ENCODE measurements at regions not wholly inside any gene's neighbourhood (a gene's known extent, or its start where the extent isn't known, plus 50 kb on each side); places are given as distances from the start of the nearest gene placed in this dataset.

GRCh38 chr9:31774571-31774970 is 609.9 kb upstream of the ACO1 start:
- in situ Hi-C loops (cut with HindIII; ENCODE audit: low pct_unique_long_range_greater_than_20kb, low sequenced_read_pairs), result no loop called here
- DNase-seq (ENCODE audit: low read depth), result no peak

- no peak for DNase-seq (ENCODE audit: low read depth)
- in situ Hi-C loops (cut with HindIII; ENCODE audit: low pct_unique_long_range_greater_than_20kb, low sequenced_read_pairs), result no loop called here
Measured at GRCh38 chr9:31776471-31776870, 608.0 kb upstream of the ACO1 start.

GRCh38 chr9:31783491-31783890 is 601.0 kb upstream of the ACO1 start:
- DNase-seq (ENCODE audit: low read depth), result no peak
- in situ Hi-C loops (cut with HindIII; ENCODE audit: low pct_unique_long_range_greater_than_20kb, low sequenced_read_pairs), result no loop called here

- in situ Hi-C loops (cut with HindIII; ENCODE audit: low pct_unique_long_range_greater_than_20kb, low sequenced_read_pairs), result no loop called here
- no peak for DNase-seq (ENCODE audit: low read depth)
Measured at GRCh38 chr9:31790720-31791119, 593.7 kb upstream of the ACO1 start.

- peak; percentile 16 for DNase-seq (ENCODE audit: low read depth)
- in situ Hi-C loops (cut with HindIII; ENCODE audit: low pct_unique_long_range_greater_than_20kb, low sequenced_read_pairs), result no loop called here
Measured at GRCh38 chr9:31799953-31800609, 584.4 kb upstream of the ACO1 start.

- in situ Hi-C loops (cut with HindIII; ENCODE audit: low pct_unique_long_range_greater_than_20kb, low sequenced_read_pairs), result no loop called here
- no peak for DNase-seq (ENCODE audit: low read depth)
Measured at GRCh38 chr9:31807574-31808256, 576.7 kb upstream of the ACO1 start.

GRCh38 chr9:31808766-31809165 is 575.7 kb upstream of the ACO1 start:
- no peak for DNase-seq (ENCODE audit: low read depth)
- in situ Hi-C loops (cut with HindIII; ENCODE audit: low pct_unique_long_range_greater_than_20kb, low sequenced_read_pairs), result no loop called here

- no peak for DNase-seq (ENCODE audit: low read depth)
- in situ Hi-C loops (cut with HindIII; ENCODE audit: low pct_unique_long_range_greater_than_20kb, low sequenced_read_pairs), result no loop called here
Measured at GRCh38 chr9:31820426-31820825, 564.0 kb upstream of the ACO1 start.

- in situ Hi-C loops (cut with HindIII; ENCODE audit: low pct_unique_long_range_greater_than_20kb, low sequenced_read_pairs), result no loop called here
Measured at GRCh38 chr9:31821583-31821982, 562.9 kb upstream of the ACO1 start.

GRCh38 chr9:31823365-31823764 is 561.1 kb upstream of the ACO1 start:
- no peak for DNase-seq (ENCODE audit: low read depth)
- in situ Hi-C loops (cut with HindIII; ENCODE audit: low pct_unique_long_range_greater_than_20kb, low sequenced_read_pairs), result no loop called here

More at GRCh38 chr9:31821583-31821982, 562.9 kb upstream of the ACO1 start:
- no peak for DNase-seq (ENCODE audit: low read depth)

- in situ Hi-C loops (cut with HindIII; ENCODE audit: low pct_unique_long_range_greater_than_20kb, low sequenced_read_pairs), result no loop called here
- peak; percentile 27 for DNase-seq (ENCODE audit: low read depth)
Measured at GRCh38 chr9:31824860-31825259, 559.6 kb upstream of the ACO1 start.

- in situ Hi-C loops (cut with HindIII; ENCODE audit: low pct_unique_long_range_greater_than_20kb, low sequenced_read_pairs), result no loop called here
- no peak for DNase-seq (ENCODE audit: low read depth)
Measured at GRCh38 chr9:31837211-31837610, 547.2 kb upstream of the ACO1 start.

GRCh38 chr9:31839273-31839672 is 545.2 kb upstream of the ACO1 start:
- DNase-seq (ENCODE audit: low read depth), result no peak
- in situ Hi-C loops (cut with HindIII; ENCODE audit: low pct_unique_long_range_greater_than_20kb, low sequenced_read_pairs), result no loop called here

- in situ Hi-C loops (cut with HindIII; ENCODE audit: low pct_unique_long_range_greater_than_20kb, low sequenced_read_pairs), result no loop called here
- DNase-seq (ENCODE audit: low read depth), result no peak
Measured at GRCh38 chr9:31840702-31841101, 543.7 kb upstream of the ACO1 start.

GRCh38 chr9:31847963-31848362 is 536.5 kb upstream of the ACO1 start:
- in situ Hi-C loops (cut with HindIII; ENCODE audit: low pct_unique_long_range_greater_than_20kb, low sequenced_read_pairs), result no loop called here
- DNase-seq (ENCODE audit: low read depth), result no peak

- no peak for DNase-seq (ENCODE audit: low read depth)
- in situ Hi-C loops (cut with HindIII; ENCODE audit: low pct_unique_long_range_greater_than_20kb, low sequenced_read_pairs), result no loop called here
Measured at GRCh38 chr9:31848505-31849285, 535.7 kb upstream of the ACO1 start.

GRCh38 chr9:31854187-31854586 is 530.3 kb upstream of the ACO1 start:
- no peak for DNase-seq (ENCODE audit: low read depth)
- in situ Hi-C loops (cut with HindIII; ENCODE audit: low pct_unique_long_range_greater_than_20kb, low sequenced_read_pairs), result no loop called here

GRCh38 chr9:31868830-31869229 is 515.6 kb upstream of the ACO1 start:
- DNase-seq (ENCODE audit: low read depth), result no peak
- in situ Hi-C loops (cut with HindIII; ENCODE audit: low pct_unique_long_range_greater_than_20kb, low sequenced_read_pairs), result no loop called here

GRCh38 chr9:31870276-31870675 is 514.2 kb upstream of the ACO1 start:
- in situ Hi-C loops (cut with HindIII; ENCODE audit: low pct_unique_long_range_greater_than_20kb, low sequenced_read_pairs), result no loop called here

More at GRCh38 chr9:31870276-31870675, 514.2 kb upstream of the ACO1 start:
- DNase-seq (ENCODE audit: low read depth), result no peak

Measured in Caki2 (cell line).